GM19351 (cell line): ENCODE measurements at regions not wholly inside any gene's neighbourhood (a gene's known extent, or its start where the extent isn't known, plus 50 kb on each side); places are given as distances from the start of the nearest gene placed in this dataset.
"Not testable (repeated sequence)": the region's sequence is repeated elsewhere in the genome, so short reads cannot be mapped to it uniquely, and the experiment has no call there.

Source experiments
- ATAC-seq: cut with Tn5 transposase; IDR thresholded peaks from one replicate; pipeline ENCODE4 v1.9.1; 2021; ENCODE audit warnings: mild to moderate bottlenecking, moderate library complexity; ENCODE audit not compliant: unreplicated experiment

DNA sequence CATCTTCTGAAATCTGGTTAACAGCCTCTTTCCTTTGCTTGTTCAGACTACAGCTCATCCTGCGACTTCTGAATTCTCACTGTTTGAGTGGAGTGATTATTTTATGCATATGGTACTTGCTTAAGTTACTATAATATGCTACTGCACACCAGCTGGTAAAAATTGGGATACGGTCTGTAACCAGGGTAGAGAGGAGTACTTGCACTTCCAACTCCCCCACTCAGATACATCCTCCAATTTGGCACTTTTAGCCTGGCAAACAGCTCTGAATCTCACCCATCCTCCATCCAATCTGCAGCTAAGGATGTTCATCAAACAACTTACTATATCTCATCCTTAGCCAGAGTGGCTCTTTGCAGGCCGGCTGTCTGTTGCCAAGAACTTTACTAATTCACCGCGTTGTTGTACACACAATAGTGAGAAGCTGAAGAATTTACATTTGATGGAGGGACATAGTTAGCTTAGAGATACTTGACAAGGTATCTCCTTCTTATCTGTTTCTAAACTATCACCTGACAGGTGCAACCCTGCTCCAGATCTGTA is 1323.6 kb upstream of the ALCAM start:
- ATAC-seq: not testable (repeated sequence)

DNA sequence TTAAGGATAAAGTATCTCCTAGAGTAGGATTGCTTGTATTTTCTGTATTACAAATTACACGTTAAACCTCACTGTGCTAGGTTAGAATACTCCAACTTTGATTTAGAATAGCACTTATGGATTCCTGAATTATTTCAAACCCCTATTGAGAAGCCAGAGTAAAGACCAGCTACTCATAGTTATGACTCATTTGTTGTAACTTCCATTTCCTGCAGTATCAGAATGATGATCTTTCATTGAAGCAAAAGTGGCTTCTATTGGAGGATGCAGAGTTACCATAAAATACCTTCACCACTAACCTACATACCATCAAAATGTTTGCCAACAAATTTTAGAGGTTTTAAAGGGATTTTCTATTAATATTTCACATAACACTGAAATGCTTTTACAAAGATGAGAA is 1322.7 kb upstream of the ALCAM start:
- ATAC-seq: no peak

DNA sequence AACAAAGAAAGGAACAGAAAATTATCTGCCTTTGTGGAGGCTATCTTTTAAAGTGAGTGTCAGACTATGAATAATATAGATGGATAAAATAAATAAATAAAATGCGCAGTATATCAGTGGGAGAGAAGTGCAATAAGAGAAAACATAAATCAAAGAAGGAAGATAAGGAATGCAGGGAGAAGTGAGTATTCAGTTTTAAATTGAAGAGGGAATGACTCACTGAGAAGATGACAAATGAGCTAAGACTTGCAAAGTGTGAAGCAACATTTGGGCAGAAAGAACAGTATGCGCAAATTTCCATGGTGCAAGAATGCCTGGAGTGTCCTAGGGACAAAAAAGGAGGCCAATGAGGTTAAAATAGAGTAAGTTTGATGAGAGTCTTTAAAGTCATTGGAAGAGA is 1300.1 kb upstream of the ALCAM start:
- ATAC-seq: no peak

DNA sequence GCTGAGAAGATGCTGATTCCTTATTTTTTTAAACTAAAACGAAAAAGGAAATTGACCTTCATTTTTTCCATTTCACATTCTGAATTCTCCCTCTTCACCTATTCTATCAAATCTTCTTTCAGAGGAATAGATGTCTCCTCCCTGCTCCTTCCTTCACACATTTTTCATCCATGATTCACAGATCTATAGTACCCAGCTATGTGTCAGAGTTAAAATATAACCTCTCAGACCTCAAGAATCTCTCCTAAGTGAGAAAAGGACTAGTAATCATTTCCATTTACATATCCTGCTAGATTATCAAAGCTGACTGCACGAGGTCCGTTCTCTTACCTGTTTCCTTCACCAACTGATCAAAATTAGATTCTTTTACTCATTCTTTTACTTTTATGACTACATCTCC is 1297.6 kb upstream of the ALCAM start:
- ATAC-seq: no peak

DNA sequence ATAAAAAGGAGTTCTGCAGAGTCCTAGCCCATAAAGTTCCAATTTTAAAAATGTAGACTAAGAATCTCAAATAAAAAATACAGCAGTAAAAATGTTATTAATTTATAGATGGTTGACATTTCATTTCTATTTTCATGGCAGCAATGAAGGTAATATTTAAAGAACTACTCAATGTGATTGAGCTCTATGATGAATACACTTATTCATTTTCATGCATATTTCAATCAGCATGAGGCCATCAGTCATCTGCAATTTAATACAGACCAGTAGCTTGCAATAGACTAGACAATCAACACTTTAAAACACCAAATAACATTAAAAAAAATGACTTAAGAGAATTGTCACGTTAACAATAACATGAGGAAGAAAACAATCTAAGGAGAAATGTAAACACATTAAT is 1295.8 kb upstream of the ALCAM start:
- ATAC-seq: no peak

DNA sequence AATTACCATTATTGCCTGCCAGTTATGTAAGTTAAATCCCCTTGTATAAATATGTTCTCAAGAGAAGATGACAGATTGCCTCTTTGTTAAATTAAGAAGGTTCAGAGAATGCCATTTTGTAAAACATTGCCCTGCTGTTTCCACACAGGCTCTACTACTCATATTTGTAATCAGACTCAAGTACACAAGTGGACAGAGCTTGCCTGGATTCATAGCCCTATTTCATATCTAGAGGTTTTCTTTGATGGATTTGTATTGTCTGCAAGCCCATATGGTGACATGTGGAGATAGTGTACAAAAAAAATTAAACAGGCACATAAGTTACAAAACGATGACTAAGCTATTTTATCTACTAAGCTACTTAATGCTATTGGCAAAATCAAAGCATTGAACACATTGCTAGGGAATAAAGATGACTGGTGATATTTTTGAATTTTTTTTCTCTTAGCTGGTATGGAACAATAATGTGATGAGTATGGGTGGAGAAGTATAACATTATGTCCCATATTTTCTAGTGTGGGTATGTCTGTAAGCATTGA is 1286.6 kb upstream of the ALCAM start:
- no peak for ATAC-seq

DNA sequence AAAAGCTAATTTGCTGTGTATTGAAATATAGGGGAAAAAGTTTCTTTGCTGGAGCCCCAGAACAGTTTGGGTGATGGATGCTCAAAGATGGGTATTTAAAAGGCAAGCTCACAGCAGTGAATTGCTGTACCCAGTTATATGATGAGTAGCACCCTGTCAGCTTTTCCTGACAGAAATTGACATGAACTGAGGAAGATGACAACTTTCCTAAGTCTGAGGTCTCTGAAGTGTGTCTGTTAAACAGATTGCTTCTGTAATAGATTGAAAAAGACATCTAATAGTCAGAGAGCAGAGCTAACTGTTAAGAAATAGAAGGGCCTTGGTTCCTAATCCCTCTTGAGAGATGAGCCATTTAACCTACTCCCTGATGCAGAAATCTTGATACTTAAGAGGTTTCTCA is 1278.0 kb upstream of the ALCAM start:
- no peak for ATAC-seq

DNA sequence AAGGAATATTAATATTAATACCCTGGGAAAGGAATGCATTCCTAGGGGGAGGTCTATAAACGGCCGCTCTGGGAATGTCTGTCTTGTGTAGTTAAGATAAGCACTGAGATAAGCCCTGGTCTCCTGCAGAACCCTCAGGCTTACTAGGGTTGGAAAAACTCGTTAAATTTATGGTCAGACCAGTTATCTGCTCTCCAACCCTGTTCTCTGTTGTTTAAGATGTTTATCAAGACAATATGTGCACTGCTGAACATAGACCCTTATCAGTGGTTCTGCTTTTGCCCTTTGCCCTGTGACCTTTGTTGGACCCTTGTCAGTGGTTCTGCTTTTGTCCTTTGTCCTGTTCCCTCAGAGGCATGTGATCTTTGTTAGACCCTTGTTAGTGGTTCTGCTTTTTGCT is 1276.7 kb upstream of the ALCAM start:
- ATAC-seq: not testable (repeated sequence)

DNA sequence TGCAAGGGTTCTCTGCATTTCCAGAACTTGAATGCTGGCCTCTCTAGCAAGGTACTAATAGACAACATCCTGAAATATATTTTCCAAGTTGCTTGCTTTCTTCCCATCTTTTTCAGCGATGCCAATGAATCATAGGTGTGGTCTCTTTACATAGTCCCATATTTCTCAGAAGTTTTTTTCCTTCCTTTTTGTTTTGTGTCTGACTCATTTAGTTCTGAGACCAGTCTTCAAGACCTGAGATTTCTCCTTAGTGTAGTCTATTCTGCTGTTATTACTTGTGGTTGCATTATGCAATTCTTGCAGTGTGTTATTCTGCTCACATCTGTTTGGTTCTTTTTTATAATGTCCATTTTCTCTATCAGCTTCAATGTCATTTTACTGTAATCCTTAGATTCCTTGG is 1265.0 kb upstream of the ALCAM start:
- ATAC-seq: no peak

DNA sequence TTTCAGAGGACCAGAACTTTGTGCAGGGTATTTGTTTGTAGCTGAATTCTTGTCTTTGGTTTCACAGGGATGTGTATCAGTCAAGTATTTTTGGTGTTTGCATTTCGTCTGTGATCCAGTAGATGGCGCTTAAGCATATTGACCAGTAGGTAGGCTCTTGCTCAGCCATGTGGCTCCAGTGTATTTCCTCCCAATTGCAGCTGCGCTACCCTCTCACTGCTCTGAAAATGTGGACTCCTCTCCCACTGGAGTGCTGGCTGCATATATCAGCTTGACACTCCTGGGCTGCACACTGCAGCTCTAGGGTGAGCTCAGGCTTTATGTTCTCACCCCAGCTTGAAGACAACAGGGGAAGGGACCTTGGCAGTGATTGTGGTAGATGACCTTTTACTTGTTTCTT is 1264.3 kb upstream of the ALCAM start:
- peak; percentile 97 for ATAC-seq

DNA sequence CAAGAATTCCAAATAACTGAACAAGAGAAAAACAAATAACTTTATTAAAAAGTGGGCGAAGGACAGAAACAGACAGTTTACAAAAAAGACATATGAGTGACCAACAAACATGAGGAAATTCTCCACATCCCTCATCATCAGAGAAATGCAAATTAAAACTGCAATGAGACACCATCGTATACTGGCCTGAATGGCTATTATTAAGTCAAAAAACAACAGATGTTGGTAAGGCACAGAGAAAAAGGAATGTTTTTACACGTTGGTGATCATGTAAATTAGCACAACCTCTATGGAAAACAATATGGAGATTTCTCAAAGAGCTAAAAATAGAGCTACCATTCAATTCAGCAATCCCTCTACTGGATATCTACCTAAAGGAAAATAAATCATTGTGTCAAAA is 1260.4 kb upstream of the ALCAM start:
- no peak for ATAC-seq

DNA sequence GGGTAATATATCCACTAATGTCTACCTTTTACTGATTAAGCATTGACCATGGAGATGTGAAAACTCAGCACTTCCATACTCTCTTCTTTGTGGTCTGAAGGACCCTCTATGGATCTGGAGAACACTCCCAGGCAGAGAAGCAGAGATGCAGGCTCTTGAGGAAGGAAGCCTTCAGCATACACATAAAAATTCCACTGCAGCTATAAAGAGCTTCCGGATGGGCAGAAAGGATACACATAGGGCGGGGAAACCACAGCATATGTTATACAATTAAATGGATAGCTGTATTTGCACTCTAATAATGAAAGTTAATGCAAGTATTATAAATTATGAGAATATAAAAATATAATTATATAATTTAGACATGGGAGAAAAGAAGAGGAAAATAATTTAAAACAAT is 1258.2 kb upstream of the ALCAM start:
- no peak for ATAC-seq

DNA sequence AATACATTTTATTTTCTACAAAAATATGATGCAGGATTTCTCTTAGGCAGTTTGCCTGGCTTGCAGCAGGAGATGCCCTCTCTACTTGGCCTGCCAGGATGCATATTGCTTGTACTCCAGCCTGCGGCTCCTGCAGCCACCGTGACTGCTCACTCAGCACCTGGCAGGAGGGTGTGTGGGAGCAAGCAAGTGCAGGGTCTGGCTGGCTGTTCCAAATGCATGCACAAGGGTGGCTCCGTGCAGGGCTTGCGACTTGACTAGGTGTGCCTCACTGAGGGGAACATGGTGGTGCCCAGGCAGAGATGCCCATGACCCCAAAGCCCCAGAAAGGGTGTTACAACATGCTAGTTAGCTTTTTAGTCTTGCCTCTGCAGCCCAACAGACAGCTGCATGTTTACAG is 1240.2 kb upstream of the ALCAM start:
- ATAC-seq: no peak

DNA sequence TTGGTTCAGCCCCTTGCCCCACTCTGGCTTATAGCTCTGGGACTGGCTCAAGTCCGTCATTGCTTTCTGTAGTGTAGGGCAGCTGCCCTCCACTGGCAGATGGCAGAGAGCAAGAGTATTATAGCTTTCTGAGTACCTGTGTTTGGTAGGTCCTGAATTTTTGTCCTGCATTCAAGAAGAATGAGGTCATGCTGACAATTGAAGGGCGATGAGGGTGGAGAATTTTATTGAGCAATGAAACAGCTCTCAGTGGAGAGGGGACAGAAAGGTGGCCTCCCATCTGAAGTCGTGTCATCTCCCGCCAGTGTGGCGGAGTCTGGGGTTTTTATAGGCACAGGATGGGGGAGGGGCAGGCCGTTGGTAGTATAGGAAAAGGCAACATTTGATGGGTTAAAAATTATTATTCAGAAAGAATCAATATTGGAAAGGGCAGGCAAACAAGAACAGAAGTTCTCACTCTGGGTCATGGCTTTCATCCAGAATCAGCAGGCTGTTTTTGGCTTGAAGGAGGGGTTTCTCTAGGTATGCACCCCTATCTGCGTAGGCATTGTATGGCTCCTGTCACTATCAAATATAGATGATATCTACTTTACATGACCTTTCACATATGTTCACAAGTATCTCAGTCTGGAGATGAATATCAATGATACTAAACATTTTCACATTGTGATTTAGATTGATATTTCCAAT is 1239.7 kb upstream of the ALCAM start:
- ATAC-seq: no peak

DNA sequence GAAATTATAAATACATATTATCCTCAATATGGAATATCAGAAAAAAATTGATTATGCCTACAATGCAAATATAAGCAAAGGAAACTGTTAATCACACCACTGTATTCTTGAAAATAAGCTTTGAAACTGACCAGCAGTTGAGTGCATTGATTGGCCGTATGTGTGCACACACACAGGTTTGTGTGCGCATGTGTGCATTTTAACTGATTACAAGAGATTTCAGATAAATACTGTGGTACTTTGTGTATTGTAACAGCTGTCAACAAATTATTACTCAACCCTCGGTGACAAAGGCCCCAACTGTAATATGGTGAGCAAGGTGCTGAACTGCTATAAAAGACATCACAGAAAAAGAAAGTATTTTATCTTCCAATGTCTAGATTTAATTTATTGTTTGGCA is 1238.9 kb upstream of the ALCAM start:
- no peak for ATAC-seq

DNA sequence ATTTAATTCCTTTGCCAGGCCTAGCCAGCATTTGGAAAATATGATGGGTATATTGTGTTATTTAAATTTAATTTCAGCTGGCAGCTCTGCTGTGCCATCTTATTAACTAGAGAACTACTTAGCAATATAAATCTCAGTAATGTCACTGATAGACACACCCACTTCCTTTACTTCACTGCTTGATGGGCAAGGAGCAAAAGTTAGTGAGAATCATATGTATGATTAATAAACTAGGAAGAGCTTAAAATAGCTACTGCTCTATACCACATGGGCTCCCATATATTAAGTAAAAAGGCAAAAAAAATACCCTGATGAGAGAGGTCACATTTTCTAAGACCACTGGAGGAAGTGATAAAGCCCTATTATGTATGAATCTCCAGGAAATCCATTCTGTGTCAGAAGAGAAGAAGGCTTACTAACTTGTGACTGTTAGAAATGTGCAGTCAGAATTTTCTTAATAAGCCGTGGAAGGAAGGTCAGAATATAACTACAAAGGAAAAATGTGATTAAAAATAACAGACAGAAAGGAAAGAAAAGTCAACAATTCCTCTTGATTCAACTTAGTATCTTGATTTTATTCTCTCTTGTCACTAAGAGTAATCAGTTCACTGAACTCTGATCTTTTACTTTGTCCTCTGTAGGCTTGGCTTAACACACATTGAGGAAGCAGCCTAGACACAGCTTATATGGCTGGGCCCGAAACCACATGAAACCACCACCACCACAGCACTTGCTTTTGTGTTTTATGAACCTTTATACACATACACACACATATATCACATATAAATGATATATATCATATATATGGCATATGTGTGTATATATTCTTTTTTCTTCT is 1233.9 kb upstream of the ALCAM start:
- ATAC-seq: peak; percentile 40

DNA sequence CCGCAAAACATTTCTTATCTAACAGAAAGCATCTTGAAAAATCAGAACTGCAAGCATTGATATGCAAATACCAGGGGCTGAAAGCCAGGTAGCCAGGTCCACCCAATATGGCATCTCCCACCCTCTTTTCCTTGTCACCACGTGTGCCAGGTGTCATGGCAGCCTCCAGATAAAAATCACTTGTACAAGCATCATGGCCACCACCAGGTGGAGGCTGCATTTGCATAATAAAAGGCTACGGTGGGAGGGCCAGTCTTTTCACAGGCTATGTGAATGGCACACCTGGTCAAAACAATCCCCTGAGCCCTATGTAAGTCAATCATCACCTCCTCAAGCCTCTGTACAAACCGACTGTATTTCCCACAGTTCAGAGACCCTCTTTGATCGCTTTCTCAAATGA is 1233.1 kb upstream of the ALCAM start:
- ATAC-seq: no peak

DNA sequence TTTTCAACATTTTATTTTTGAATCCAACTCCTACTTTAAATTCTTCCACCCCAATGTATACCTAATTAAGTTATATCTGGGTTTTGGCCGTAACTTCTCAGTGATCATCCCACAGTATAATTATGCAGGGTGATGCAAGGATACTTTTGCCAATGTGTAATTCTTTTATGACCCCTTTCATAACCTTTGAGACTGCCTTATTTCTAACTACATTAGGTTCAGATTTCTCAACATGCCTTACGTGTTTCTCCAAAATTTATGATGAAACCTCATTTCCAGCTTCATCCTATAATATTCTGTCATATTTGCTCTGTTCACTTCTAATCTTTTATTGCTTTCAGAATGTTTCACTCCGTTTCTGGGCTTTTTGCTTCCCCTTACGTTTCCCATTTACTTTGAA is 1229.6 kb upstream of the ALCAM start:
- no peak for ATAC-seq

DNA sequence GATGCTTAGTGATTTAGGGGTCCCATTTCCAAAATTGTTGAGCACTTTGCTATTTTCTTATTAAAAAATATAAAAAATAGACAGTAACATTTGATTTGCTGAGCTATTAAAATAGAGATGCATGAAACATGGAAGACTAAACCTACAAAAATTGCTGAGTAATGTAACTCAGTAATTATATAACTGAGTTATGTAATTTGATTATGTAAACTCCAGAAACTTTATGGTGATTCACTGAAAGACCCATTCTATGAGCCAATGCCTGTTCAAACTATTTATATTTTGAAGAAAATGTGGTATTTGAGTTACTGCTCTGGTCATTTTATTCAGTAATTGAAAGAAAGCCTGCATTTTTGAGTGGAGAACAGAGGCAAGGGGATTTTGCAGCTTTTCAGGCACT is 1221.5 kb upstream of the ALCAM start:
- no peak for ATAC-seq

DNA sequence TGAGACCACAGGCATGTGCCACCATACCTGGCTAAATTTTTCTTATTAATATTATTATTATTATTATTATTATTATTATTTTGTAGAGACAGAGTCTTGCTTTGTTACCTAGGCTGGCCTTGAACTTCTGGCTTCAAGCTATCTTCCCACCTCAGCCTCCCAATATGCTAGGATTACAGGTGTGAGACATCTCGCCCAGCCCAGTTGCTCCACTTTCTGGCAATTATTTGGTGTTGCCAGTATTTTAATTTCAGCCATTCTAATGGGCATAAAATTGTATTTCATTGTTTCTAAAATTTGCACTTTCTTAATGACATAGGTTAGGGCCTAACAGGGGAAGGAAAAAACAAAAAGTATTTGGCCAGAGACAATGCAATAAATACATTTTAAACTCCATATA is 1217.6 kb upstream of the ALCAM start:
- no peak for ATAC-seq

DNA sequence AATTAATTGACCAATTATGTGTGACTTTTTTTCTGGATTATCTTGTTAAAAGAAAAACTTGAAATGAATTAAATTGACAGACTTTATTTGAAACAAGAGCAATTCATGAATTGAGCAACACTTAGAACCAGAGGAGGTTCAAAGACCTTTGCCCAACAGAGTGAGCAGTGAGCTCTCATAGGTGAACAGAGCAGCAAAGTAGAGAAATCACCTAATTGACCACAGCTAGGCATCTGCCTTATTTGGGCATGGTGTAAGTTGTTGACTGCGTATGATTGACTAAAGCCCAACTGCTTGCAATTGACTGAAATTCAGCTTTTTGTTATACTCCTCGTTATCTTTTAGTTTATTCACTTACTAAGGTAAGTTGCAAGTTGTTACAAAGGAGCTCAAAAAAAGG is 1216.0 kb upstream of the ALCAM start:
- no peak for ATAC-seq

DNA sequence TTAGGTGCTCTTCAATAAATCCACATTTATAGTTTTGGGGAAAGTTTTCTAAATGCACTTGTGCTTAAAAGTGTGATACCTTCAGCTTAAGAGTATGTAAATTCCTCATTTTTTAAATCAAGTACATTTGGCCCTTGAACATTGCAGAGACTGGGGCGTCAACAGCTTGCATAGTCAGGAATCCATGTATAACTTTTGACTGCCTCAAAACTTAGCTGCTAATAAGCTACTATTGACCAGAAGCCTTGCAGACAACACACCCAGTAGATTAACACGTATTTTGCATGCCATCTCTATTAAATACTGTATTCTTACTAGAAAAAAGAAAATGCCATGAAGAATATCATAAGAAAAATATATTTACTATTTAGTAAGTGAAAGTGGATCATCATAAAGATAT is 1211.8 kb upstream of the ALCAM start:
- ATAC-seq: no peak
